ENCODE measurements at regions not wholly inside any gene's neighbourhood (a gene's known extent, or its start where the extent isn't known, plus 50 kb on each side); places are given as distances from the start of the nearest gene placed in this dataset.

DNA sequence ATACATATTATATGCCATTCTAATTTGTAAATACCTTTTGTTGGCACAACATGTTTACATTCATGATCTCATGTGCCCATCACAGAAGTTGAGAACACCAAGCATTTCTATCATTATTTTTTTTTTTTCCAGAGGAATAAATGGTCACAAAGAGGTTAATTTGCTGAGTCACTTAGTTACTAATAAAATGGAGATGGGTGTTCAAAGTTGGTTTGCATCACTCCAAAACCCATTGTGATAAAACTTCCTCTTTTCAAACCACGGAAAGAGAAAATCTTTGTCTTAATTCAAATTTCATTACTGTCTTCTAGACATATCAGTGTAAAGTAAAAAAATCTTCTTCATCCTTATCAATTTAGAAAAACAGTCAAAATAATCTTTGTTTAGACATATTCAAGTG lies 636.8 kb upstream of the CCDC179 start:
- no peak for DNase-seq
- intact Hi-C loops (cut with DNase I) = no loop called here

GRCh38 chr11:23502389-23502788 lies 642.1 kb upstream of the CCDC179 start:
- DNase-seq = no peak

DNA sequence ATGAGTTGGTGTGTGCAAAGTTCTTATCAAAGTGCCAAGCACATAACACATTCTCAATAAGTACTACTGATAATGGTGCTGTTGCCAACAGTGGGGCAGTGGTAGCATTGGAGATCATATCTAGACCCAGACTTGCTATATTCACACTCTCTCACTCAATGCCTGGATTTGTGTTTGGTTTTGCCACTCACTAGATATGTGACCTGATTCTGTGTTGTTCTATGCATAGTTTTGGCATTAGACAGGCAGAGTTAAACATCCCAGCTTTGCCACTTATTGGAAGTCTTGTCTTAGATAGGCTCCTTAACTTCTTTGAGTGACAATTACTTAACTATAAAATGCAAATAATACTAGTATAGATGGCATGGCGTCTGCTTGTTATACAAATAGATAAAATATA lies 642.6 kb upstream of the CCDC179 start:
- DNase-seq = no peak
- intact Hi-C loops (cut with DNase I) = no loop called here

More at GRCh38 chr11:23502389-23502788, 642.1 kb upstream of the CCDC179 start:
- intact Hi-C loops (cut with DNase I) = no loop called here

GRCh38 chr11:23509023-23509422 lies 648.7 kb upstream of the CCDC179 start:
- intact Hi-C loops (cut with DNase I) = no loop called here
- no peak for DNase-seq

DNA sequence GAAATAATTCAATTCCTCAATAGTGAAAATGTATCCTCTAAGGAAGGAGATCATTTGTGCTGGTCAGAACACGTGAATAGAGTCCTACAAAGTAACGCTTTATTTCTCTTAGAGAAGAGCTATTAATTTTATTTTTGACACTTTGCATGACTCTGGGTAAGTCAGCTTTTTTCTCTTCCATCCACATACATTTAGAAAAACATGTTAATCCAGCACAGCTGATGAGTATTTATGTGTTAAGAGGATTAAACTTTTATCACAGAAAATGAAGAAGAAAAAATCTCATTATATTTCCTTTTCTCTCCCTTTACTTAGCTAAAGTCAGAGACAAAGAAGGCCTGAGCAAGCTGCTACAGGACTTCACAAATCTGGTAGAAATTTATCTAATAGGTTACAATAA lies 649.5 kb upstream of the CCDC179 start:
- no peak for DNase-seq
- intact Hi-C loops (cut with DNase I) = no loop called here

DNA sequence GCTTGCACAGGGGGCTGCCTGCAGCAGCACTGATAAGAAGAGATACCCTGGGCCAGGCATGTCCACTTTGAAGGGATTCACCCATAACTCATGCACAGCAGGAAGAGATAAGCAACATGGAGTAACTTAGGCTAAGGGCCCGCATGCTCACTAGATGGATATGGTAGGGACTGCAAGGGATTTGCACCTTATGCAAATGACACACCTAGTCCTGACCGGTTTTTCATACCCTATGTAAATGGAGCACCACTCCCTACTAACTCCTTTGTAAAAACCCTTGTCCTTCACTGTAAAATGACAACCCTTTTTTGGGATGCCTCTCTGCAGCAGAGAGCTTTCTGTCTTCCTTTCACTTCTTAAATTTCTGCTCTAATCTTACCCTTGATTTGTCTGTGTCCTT lies 658.9 kb upstream of the CCDC179 start:
- no peak for DNase-seq

DNA sequence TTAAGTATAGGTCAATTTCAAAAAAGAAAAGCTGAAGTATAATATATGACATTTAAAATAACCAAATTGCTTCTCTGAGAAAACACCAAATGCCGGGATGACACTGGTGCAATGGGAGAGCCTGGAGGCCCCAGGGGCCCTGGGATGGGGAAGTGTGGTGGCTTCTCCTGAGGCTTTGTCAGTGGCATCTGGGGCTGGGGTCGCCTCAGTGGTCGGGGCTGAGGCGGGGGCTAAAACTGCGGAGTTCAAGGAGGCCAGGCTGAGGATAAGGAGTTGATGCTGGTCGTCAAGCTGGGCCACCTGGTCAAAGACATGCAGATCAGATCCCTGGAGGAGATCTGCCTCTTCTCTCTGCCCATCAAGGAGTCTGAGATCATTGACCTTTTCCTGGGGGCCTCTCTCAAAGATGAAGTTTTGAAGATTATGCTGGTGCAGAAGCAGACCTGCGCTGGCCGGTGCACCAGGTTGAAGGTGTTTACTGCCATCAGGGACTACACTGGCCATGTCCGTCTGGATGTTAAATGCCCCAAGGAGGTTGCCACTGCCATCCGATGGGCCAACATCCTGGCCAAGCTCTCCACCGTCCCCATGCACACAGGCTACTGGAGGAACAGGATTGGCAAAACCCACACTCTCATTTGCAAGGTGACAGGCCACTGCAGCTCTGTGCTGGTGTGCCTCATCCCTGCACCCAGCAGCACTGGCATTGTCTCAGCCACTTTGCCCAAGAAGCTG lies 660.1 kb upstream of the CCDC179 start:
- DNase-seq = no peak
- intact Hi-C loops (cut with DNase I) = no loop called here

More for the DNA sequence above, 658.9 kb upstream of the CCDC179 start:
- intact Hi-C loops (cut with DNase I) = no loop called here

DNA sequence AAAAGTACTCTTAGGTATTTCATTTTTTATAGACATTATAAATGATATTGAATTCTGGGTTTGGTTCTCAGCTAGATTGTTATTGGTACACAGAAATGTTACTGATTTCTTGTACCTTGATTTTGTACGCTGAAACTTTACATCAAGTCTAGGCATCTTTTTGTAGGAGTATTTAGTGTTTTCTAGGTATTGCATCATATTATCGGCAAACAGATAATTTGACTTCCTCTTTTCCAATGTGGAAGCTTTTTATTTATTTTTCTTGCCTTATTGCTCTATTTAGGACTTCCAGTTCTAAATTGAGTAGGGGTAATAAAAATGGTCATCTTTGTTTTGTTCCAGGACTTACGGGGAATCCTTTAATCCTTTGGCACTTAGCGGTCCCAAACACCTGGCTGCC lies 676.6 kb upstream of the CCDC179 start:
- intact Hi-C loops (cut with DNase I) = no loop called here
- no peak for DNase-seq

- intact Hi-C loops (cut with DNase I) = no loop called here
- no peak for DNase-seq
Observed at GRCh38 chr11:23539556-23539955, 679.3 kb upstream of the CCDC179 start.

- peak in 10 of 42 donors; percentile 9 to 63 (median 20) for DNase-seq
- intact Hi-C loops (cut with DNase I) = no loop called here
Observed at GRCh38 chr11:23540101-23540561, 679.9 kb upstream of the CCDC179 start.

- intact Hi-C loops (cut with DNase I) = no loop called here
Observed at GRCh38 chr11:23542189-23542588, 681.9 kb upstream of the CCDC179 start.

DNA sequence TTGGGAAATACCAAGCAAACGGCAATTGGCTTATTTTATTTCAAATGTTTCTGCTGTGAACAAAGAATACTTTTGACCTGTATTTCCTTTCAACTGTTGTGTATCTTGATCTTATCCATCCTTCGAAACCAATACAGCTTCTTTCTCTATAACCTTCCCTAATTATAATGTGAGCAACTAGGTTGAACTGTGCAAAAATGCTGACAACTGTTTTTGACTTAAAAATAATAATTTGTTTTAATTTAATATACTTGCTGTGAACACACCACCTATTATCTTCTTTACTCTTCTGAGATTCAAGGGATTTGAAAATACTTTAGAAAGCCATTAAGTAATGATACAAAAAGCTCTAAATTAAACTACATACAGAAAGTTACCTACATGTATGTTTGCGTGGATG lies 682.5 kb upstream of the CCDC179 start:
- no peak for DNase-seq
- intact Hi-C loops (cut with DNase I) = no loop called here

More at GRCh38 chr11:23542189-23542588, 681.9 kb upstream of the CCDC179 start:
- no peak for DNase-seq

DNA sequence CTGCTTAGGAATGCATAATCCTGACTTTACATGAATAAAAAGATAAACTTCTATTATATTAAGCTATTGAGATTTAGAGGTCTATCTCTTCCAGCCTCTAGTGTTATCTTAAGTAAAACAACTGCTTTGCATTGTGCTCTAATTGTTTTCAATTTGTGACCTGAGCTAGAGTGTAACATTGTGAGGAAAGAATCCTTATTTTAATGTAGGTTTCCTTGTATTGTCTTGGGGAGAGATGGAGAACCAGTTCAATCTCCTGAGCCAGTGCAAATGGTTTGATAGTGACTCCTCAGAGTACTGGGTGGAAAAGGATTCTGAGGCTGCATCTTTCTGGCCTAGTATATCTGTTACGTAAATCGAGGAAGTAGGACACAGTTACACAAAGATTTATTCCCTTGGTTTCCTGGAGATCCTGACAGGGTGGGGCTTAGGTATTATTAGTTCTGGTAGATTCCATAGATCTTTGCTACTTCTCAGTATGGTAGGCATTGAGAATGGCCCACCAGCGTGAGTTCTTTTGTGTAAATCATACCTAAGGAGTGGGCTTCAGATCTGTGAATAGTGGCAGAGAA lies 683.5 kb upstream of the CCDC179 start:
- no peak for DNase-seq
- intact Hi-C loops (cut with DNase I) = no loop called here

GRCh38 chr11:23551706-23552105 lies 691.4 kb upstream of the CCDC179 start:
- intact Hi-C loops (cut with DNase I) = no loop called here
- no peak for DNase-seq

GRCh38 chr11:23554002-23554401 lies 693.7 kb upstream of the CCDC179 start:
- no peak for DNase-seq
- intact Hi-C loops (cut with DNase I) = no loop called here

GRCh38 chr11:23555085-23555484 lies 694.8 kb upstream of the CCDC179 start:
- intact Hi-C loops (cut with DNase I) = no loop called here

DNA sequence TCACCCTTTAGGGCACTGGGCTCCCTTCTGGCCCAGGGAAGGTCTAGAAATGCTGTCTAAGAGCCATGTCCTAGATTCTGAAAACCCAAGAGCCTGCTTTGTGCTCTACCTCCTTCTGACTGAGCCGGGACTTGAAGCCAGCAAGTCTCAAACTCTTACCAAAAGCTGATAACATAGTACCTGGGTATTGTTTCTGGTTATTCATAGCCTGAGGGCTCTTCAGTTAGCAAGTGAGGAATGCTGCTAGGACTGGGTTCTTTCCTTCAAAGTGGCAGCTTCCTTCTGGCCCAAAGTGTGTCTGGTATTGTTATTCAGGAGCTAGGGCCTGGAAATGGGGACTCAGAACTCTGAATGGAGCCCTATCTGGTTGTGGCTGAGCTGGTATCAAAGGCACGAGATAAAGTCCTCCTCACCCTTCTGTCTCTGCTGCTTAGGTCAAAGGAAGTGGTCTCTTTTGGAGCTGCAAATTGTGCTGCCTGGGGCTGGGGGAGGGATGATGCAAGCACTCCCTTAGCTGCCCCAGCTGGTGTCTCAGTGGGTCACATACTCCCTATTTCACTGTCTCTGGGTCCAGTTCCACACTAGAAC lies 696.0 kb upstream of the CCDC179 start:
- DNase-seq = no peak
- intact Hi-C loops (cut with DNase I) = no loop called here

More at GRCh38 chr11:23555085-23555484, 694.8 kb upstream of the CCDC179 start:
- DNase-seq = no peak

GRCh38 chr11:23563591-23563990 lies 703.3 kb upstream of the CCDC179 start:
- intact Hi-C loops (cut with DNase I) = no loop called here
- no peak for DNase-seq

- DNase-seq = no peak
- intact Hi-C loops (cut with DNase I) = no loop called here
Observed at GRCh38 chr11:23564370-23564769, 704.1 kb upstream of the CCDC179 start.

DNA sequence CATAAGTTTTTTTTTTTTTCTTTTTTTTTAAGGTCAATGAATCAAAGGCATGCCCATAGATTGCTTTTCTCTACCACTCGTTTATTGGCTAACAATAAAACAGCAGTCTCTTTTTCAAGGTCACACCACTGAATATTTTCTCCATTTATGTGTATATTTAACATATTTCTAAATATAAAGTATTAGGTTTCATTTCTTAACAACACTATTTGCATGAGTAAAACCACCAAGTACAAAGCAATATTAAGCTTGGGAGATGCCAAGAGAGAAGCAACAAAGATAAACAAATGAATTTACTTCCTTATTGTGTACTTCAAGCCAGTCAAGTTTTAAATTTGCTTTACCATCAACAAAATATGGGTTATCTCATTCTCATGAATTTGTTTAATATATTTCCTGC lies 708.9 kb upstream of the CCDC179 start:
- DNase-seq = no peak
- intact Hi-C loops (cut with DNase I) = no loop called here

DNA sequence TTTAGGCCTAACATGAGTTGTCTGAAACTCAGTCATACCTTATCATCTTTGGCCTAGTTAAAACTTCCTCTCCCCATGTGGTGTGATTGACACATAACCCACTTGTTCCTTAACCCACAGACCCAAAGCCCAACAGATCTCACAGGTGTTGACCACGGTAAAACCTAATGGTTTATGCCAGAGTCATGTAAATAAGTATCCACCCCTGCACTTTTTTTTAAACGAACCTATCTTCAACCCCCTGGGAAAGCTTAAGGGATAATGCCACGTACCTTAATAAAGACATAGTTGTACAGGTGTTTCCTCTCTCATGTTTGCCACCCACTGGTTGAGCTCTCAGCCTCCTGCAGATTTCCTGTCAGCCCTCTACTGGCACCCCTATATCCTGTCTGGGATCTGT lies 709.3 kb upstream of the CCDC179 start:
- intact Hi-C loops (cut with DNase I) = no loop called here
- DNase-seq = no peak
